ENCODE measurements at regions not wholly inside any gene's neighbourhood (a gene's known extent, or its start where the extent isn't known, plus 50 kb on each side); places are given as distances from the start of the nearest gene placed in this dataset.

DNA sequence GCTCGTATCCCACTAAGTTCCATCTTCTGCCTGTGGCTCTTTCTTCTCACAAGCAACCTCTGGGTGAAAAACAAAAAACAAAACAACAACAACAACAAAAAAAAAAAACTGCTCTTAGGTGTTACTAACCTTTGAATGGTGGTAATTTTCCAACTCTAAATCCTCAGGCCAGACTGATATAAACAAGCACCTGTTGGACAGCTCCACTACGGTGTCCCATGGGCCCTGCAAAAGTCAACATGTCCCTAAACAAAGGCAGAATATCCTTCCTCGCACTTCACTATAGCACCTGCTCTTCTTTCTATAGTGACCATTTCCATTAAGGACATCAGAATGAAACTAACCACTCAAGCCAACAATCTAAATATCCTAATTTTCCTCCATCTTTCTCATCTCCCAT lies 54.6 kb upstream of the PARM1 start:
- no peak for DNase-seq

DNA sequence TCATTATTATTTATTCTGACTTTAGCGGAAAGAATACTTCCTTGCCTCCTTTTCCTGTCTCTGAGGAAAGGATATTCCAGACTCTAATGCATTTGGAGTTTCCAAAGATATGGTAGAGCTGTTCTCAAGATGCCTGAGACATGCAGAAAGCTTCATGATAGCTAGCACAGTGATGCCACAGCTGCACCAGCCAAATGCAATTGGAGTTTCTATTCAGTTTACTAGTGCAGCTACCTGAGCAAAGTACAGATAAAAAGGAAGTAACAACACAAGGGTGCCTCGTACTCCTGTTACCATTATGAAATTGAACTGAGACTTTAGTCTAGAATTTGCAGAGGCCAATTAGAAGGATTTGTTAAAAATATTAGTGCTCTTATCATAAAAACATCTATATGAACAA lies 57.5 kb upstream of the PARM1 start:
- no peak for DNase-seq

DNA sequence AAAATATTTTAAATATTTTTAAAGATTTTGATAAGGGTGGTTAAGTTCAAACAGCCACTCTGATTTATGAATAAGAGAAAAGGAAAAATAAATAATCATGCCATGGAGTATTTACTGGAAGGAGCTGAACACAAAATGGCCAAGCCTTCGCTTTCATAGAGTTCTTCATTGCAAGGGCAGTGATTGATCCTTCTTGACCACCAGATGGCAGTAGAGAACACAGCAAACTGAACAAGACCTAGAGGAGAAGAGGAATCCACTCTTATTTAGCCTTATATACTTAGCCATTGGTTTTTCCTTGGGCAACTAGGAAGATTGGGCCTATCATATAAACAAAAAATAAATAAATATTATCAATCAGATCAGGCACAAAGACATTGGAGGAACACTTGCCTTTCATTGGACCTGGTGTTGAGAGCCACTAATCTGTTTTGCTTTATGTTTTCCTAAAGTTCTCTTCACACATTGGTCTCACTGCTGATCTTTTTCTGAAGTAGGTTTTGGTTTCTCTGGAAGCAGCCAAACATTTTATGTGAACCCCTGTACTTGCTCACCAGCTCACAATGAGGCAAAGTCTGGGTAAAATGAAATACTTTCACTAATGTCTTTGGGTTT lies 58.1 kb upstream of the PARM1 start:
- DNase-seq = peak in 2 of 5 donors; percentile 8 to 49

GRCh38 chr4:74873545-74874301 lies 59.2 kb upstream of the PARM1 start:
- DNase-seq = no peak

- DNase-seq = no peak
Measured at GRCh38 chr4:74858921-74859562, 64.7 kb upstream of the BTC start.

DNA sequence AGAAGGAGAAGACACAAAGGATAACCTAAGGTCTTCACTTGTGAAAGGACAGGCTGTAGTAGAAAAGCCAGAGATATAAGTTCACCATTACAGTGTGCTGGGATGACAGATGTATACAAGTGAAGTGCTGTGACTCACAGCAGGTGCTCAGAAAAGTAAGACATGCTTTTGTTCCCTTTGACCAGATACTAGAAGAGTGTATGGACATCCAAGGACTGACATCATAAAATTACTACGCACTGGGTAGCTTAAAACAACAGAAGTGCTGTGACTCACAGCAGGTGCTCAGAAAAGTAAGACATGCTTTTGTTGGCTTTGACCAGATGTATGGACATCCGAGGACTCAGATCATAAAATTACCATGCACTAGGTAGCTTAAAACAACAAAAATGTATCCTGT lies 61.6 kb upstream of the BTC start:
- no peak for DNase-seq

DNA sequence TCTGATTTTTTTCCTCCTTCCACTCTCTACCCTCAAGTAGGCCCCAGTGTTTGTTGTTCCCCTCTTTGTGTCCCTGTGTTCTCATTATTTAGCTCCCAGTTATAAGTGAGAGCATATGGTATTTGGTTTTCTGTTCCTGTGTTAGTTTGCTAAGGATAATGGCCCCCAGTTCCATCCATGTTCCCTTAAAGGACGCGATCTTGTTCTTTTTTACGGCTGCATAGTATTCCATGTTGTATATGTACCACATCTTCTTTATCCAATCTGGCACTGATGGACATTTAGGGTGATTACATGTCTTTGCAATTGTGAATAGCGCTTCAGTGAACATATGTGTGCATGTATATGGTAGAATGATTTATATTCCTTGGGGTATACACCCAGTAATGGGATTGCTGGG lies 54.5 kb upstream of the BTC start:
- no peak for DNase-seq

- no peak for DNase-seq
Measured at GRCh38 chr4:74845834-74846233, 51.5 kb upstream of the BTC start.
